Activated CD8-positive, alpha-beta T cell treated with anti-CD3 and anti-CD28 coated beads for 36 hours (primary cell): ENCODE measurements at regions not wholly inside any gene's neighbourhood (a gene's known extent, or its start where the extent isn't known, plus 50 kb on each side); places are given as distances from the start of the nearest gene placed in this dataset.

ENCODE experiments used
- ATAC-seq: fragments of 200-7000 bp; cut with Tn5 transposase; one replicate; pipeline ENCODE4 v1.10.0; 2021; ENCODE audit warnings: mild to moderate bottlenecking, moderate library complexity
- CTCF ChIA-PET: fragments of 350-600 bp; sonication (Branson Sonifier 250); formaldehyde crosslinking; loops from one replicate; lab custom pipeline; 2021; ENCODE audit warnings: antibody characterized with exemption; lab: Charles Lee
- POLR2A ChIA-PET: fragments of 350-600 bp; sonication (Branson Sonifier 250); formaldehyde crosslinking; loops from one replicate; lab custom pipeline; 2021; ENCODE audit warnings: antibody characterized with exemption; lab: Charles Lee
- DNase-seq: peaks from one replicate; pipeline ENCODE4 v3.0.0-alpha.2; 2020
- H3K27ac Mint-ChIP-seq: one replicate; pipeline ENCODE4 v1.8.0; 2021; ENCODE audit warnings: mild to moderate bottlenecking, mixed read lengths
- H3K27me3 Mint-ChIP-seq: one replicate; pipeline ENCODE4 v1.8.0; 2021; ENCODE audit warnings: mixed read lengths
- H3K36me3 Mint-ChIP-seq: one replicate; pipeline ENCODE4 v1.8.0; 2021; ENCODE audit warnings: low read depth, mixed read lengths
- H3K4me1 Mint-ChIP-seq: one replicate; pipeline ENCODE4 v1.8.0; 2021; ENCODE audit warnings: low read depth, mixed read lengths
- H3K4me3 Mint-ChIP-seq: one replicate; pipeline ENCODE4 v1.8.0; 2021; ENCODE audit warnings: mild to moderate bottlenecking, moderate library complexity, mixed read lengths
- H3K9me3 Mint-ChIP-seq: one replicate; pipeline ENCODE4 v1.8.0; 2021; ENCODE audit warnings: mixed read lengths
- intact Hi-C: fragments of 100-400 bp; cut with micrococcal nuclease; formaldehyde crosslinking; loops from one replicate; pipeline ENCODE4 v1.10.0; 2022
- TF ChIP-seq, protein P1 (sequence below): fragments of 200-600 bp; IDR thresholded peaks from one replicate; pipeline ENCODE4 v1.8.0; 2022; ENCODE audit warnings: antibody characterized with exemption, mild to moderate bottlenecking

DNA sequence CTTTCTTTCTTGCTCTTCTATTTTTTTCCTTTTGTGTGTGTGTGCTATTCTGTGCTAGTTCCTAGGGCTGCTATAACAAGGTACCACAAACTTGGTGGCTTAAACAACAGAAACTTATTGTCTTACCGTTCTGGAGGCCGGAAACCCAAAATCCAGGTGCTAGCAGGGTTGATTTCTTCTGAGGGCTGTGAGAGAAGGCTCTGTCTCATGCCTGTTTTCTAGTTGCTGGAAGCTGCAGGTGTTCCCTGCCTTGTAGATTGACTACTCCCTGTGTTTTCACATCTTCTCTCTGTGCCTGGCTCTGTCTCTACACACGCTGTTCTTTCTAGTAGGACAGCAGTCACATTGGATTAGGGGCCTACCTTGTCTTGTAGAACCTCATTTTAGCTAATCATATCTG, 150.9 kb upstream of the DSCAM start:
- ATAC-seq: no peak
- intact Hi-C loops: no loop called here
- POLR2A ChIA-PET: no interaction called here
- DNase-seq: no peak
- CTCF ChIA-PET: no interaction called here
- no peaks in the 10 kb centered on the region for H3K36me3 Mint-ChIP-seq
- TF ChIP-seq, protein P1, sequence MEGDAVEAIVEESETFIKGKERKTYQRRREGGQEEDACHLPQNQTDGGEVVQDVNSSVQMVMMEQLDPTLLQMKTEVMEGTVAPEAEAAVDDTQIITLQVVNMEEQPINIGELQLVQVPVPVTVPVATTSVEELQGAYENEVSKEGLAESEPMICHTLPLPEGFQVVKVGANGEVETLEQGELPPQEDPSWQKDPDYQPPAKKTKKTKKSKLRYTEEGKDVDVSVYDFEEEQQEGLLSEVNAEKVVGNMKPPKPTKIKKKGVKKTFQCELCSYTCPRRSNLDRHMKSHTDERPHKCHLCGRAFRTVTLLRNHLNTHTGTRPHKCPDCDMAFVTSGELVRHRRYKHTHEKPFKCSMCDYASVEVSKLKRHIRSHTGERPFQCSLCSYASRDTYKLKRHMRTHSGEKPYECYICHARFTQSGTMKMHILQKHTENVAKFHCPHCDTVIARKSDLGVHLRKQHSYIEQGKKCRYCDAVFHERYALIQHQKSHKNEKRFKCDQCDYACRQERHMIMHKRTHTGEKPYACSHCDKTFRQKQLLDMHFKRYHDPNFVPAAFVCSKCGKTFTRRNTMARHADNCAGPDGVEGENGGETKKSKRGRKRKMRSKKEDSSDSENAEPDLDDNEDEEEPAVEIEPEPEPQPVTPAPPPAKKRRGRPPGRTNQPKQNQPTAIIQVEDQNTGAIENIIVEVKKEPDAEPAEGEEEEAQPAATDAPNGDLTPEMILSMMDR: no peak
- no peaks in the 10 kb centered on the region for H3K27me3 Mint-ChIP-seq
- H3K4me3 Mint-ChIP-seq: no peak overlapping the region
- no peaks in the 10 kb centered on the region for H3K4me1 Mint-ChIP-seq
- H3K9me3 Mint-ChIP-seq: peaks cover 9% of the 10 kb centered on the region
- H3K27ac Mint-ChIP-seq: no peak overlapping the region

DNA sequence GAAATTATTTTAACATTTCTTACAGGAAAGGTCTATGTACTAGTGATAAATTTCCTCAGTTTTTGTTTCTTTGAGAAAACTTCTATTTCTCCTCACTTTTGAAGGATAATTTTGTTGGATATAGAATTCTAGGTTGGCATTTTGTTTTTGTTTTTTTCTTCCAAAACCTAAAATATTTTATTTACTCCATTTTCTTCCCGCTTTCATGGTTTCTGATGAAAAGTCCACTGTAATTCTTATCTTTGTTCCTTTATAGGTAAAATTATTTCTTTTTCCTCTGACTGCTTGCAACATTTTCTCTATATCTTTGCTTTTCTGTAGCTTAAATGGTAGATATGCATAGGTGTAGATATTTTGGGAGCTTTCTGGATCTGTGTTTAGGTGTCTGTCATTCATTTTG, 153.9 kb upstream of the DSCAM start:
- TF ChIP-seq, protein P1: no peak
- H3K4me1 Mint-ChIP-seq: no peaks in the 10 kb centered on the region
- peaks cover 9% of the 10 kb centered on the region for H3K9me3 Mint-ChIP-seq
- H3K27ac Mint-ChIP-seq: no peak overlapping the region
- DNase-seq (no peak), ATAC-seq (no peak)
- no peaks in the 10 kb centered on the region for H3K27me3 Mint-ChIP-seq
- no peak overlapping the region for H3K4me3 Mint-ChIP-seq
- ChIA-PET CTCF (no interaction called here), POLR2A (no interaction called here)
- intact Hi-C loops: no loop called here
- H3K36me3 Mint-ChIP-seq: no peaks in the 10 kb centered on the region

- POLR2A ChIA-PET: no interaction called here
- no peaks in the 10 kb centered on the region for H3K9me3 Mint-ChIP-seq
- no peak for ATAC-seq
- CTCF ChIA-PET: no interaction called here
- intact Hi-C loops: no loop called here
- TF ChIP-seq, protein P1: no peak
- no peak overlapping the region for H3K27ac Mint-ChIP-seq
- H3K4me3 Mint-ChIP-seq: no peak overlapping the region
- no peak for DNase-seq
- H3K27me3 Mint-ChIP-seq: peaks cover 9% of the 10 kb centered on the region
- no peaks in the 10 kb centered on the region for H3K36me3 Mint-ChIP-seq
- no peaks in the 10 kb centered on the region for H3K4me1 Mint-ChIP-seq
Observed at GRCh38 chr21:41006636-41007035, 159.7 kb upstream of the DSCAM start.

DNA sequence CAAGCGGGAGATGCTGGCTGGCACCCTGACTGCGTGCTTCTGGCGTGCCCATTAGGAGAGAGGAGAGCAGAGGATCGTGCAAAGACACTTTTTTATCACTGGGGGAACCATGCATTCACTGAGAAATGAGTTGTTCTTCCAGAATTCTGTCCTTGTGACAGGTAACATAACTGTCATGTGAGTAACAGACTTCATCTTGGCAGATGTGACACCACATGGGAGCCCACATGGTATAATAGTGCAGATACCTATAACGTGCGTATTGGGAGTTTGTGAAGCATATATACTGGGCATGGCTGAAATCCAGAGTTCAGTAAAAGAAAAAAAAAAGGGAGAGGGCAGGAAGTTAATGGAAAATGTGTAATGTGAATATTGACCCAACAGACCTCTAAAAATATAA, 159.6 kb upstream of the BACE2 start:
- ChIA-PET POLR2A (no interaction called here), CTCF (no interaction called here)
- intact Hi-C loops: no loop called here
- Mint-ChIP-seq H3K4me3 (no peak overlapping the region), H3K27me3 (peaks cover 9% of the 10 kb centered on the region), H3K27ac (no peak overlapping the region), H3K36me3 (no peaks in the 10 kb centered on the region), H3K4me1 (no peaks in the 10 kb centered on the region), H3K9me3 (no peaks in the 10 kb centered on the region)
- no peak for DNase-seq
- ATAC-seq: no peak
- TF ChIP-seq, protein P1: no peak

DNA sequence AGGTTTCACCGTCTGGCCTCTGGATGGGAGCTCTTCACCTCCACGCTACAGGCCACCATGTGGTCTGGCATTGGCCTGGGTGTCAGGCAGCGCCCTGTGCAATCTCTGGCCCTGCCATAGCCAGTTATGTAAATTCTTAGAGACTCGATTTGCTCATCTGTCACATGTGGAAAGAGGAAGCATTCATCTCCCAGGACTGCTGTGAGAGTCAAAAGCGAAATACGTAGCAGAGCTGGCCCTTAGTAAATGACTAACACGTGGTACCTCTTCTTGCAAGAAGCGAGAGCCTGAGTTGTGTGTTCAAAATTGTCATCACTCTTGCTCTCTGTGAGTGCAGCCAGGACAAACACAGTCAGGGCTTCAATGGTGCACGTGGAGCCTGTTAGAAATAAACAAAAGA, 159.0 kb upstream of the BACE2 start:
- H3K4me3 Mint-ChIP-seq: no peak overlapping the region
- intact Hi-C loops: no loop called here
- no peak for ATAC-seq
- no peaks in the 10 kb centered on the region for H3K4me1 Mint-ChIP-seq
- no peaks in the 10 kb centered on the region for H3K36me3 Mint-ChIP-seq
- H3K27me3 Mint-ChIP-seq: peaks cover 9% of the 10 kb centered on the region
- CTCF ChIA-PET: no interaction called here
- TF ChIP-seq, protein P1: no peak
- DNase-seq: no peak
- no peak overlapping the region for H3K27ac Mint-ChIP-seq
- H3K9me3 Mint-ChIP-seq: no peaks in the 10 kb centered on the region
- POLR2A ChIA-PET: no interaction called here
